ENCODE measurements at regions not wholly inside any gene's neighbourhood (a gene's known extent, or its start where the extent isn't known, plus 50 kb on each side); places are given as distances from the start of the nearest gene placed in this dataset.

- Histone ChIP-seq H3K27me3 (ENCODE audit: control insufficient read depth, insufficient read depth, low read length) (no peaks in the 10 kb centered on the region), H3K36me3 (ENCODE audit: control insufficient read depth, insufficient read depth, low read length) (no peaks in the 10 kb centered on the region), H3K4me3 (ENCODE audit: low read depth in 2 of 2, low read length in 2 of 2) (no peak overlapping the region), H3K27ac (ENCODE audit: low read length) (no peak overlapping the region), H3K4me1 (ENCODE audit: control insufficient read depth, insufficient read depth, low read length) (no peaks in the 10 kb centered on the region), H3K9me3 (ENCODE audit: control insufficient read depth, insufficient read depth, low read depth, low read length) (no peaks in the 10 kb centered on the region)
- in situ Hi-C loops (cut with HindIII; ENCODE audit: low pct_unique_long_range_greater_than_20kb, low sequenced_read_pairs), result no loop called here
- TF ChIP-seq TCF7L2 (IDR thresholded peaks at IDR 0.05; ENCODE audit: low read depth, low read length) (no peak), SIN3A (IDR thresholded peaks at IDR 0.05; ENCODE audit: borderline replicate concordance, insufficient read depth, low read depth, low read length) (no peak), POLR2AphosphoS5 (IDR thresholded peaks at IDR 0.05; ENCODE audit: low read depth, low read length) (no peak), REST (IDR thresholded peaks at IDR 0.05; ENCODE audit: insufficient read depth in 1 of 2, low read depth in 2 of 2, low read length in 1 of 2) (no peak), CTCF (IDR thresholded peaks at IDR 0.05) (no peak)
- no TSS peak for BruUV-seq (replicated peaks)
- intact Hi-C loops (cut with micrococcal nuclease; ENCODE audit: unreplicated experiment), result no loop called here
- ATAC-seq (no peak), DNase-seq (ENCODE audit: low read depth, low spot score) (no peak)
- POLR2A ChIA-PET, result no interaction called here
- CTCF ChIA-PET, result no interaction called here
Measured at GRCh38 chr3:21260507-21260906, 490.5 kb downstream of the ZNF385D start.

- Histone ChIP-seq H3K36me3 (ENCODE audit: control insufficient read depth, insufficient read depth, low read length) (no peaks in the 10 kb centered on the region), H3K9me3 (ENCODE audit: control insufficient read depth, insufficient read depth, low read depth, low read length) (no peaks in the 10 kb centered on the region), H3K27ac (ENCODE audit: low read length) (no peak overlapping the region), H3K27me3 (ENCODE audit: control insufficient read depth, insufficient read depth, low read length) (no peaks in the 10 kb centered on the region), H3K4me1 (ENCODE audit: control insufficient read depth, insufficient read depth, low read length) (no peaks in the 10 kb centered on the region), H3K4me3 (ENCODE audit: low read depth in 2 of 2, low read length in 2 of 2) (no peak overlapping the region)
- TF ChIP-seq TCF7L2 (IDR thresholded peaks at IDR 0.05; ENCODE audit: low read depth, low read length), result no peak
- ChIA-PET POLR2A (no interaction called here), CTCF (no interaction called here)
- BruUV-seq (replicated peaks), result no TSS peak
- DNase-seq (ENCODE audit: low read depth, low spot score) (no peak), ATAC-seq (no peak)
- in situ Hi-C loops (cut with HindIII; ENCODE audit: low pct_unique_long_range_greater_than_20kb, low sequenced_read_pairs), result no loop called here
- intact Hi-C loops (cut with micrococcal nuclease; ENCODE audit: unreplicated experiment), result no loop called here
Measured at GRCh38 chr3:21259896-21260295, 491.1 kb downstream of the ZNF385D start.

- CTCF ChIA-PET, result no interaction called here
- no peak for ATAC-seq
- TF ChIP-seq POLR2AphosphoS5 (IDR thresholded peaks at IDR 0.05; ENCODE audit: low read depth, low read length), result no peak
- TF ChIP-seq CTCF (IDR thresholded peaks at IDR 0.05), result no peak
- TF ChIP-seq SIN3A (IDR thresholded peaks at IDR 0.05; ENCODE audit: borderline replicate concordance, insufficient read depth, low read depth, low read length), result no peak
- TF ChIP-seq TCF7L2 (IDR thresholded peaks at IDR 0.05; ENCODE audit: low read depth, low read length), result no peak
- TF ChIP-seq REST (IDR thresholded peaks at IDR 0.05; ENCODE audit: insufficient read depth in 1 of 2, low read depth in 2 of 2, low read length in 1 of 2), result no peak
- Histone ChIP-seq H3K4me1 (ENCODE audit: control insufficient read depth, insufficient read depth, low read length) (no peaks in the 10 kb centered on the region), H3K27me3 (ENCODE audit: control insufficient read depth, insufficient read depth, low read length) (no peaks in the 10 kb centered on the region), H3K27ac (ENCODE audit: low read length) (no peak overlapping the region), H3K9me3 (ENCODE audit: control insufficient read depth, insufficient read depth, low read depth, low read length) (no peaks in the 10 kb centered on the region), H3K4me3 (ENCODE audit: low read depth in 2 of 2, low read length in 2 of 2) (no peak overlapping the region), H3K36me3 (ENCODE audit: control insufficient read depth, insufficient read depth, low read length) (no peaks in the 10 kb centered on the region)
- POLR2A ChIA-PET, result no interaction called here
- intact Hi-C loops (cut with micrococcal nuclease; ENCODE audit: unreplicated experiment), result no loop called here
- no TSS peak for BruUV-seq (replicated peaks)
- in situ Hi-C loops (cut with HindIII; ENCODE audit: low pct_unique_long_range_greater_than_20kb, low sequenced_read_pairs), result no loop called here
- no peak for DNase-seq (ENCODE audit: low read depth, low spot score)
Measured at GRCh38 chr3:21256932-21257331, 494.1 kb downstream of the ZNF385D start.

Data from Panc1 (cell line).